NT2/D1 (cell line): ENCODE measurements at regions not wholly inside any gene's neighbourhood (a gene's known extent, or its start where the extent isn't known, plus 50 kb on each side); places are given as distances from the start of the nearest gene placed in this dataset.

Source experiments
- SUZ12 ChIP-seq: IDR thresholded peaks from 2 replicates; pipeline ENCODE4 v1.6.1; 2011; ENCODE audit not compliant: insufficient read length, insufficient read depth; ENCODE audit errors: extremely low read depth
- ZNF274 ChIP-seq: IDR thresholded peaks from 2 replicates; pipeline ENCODE4 v1.6.1; 2011; ENCODE audit warnings: mild to moderate bottlenecking, low read depth, low read length

DNA sequence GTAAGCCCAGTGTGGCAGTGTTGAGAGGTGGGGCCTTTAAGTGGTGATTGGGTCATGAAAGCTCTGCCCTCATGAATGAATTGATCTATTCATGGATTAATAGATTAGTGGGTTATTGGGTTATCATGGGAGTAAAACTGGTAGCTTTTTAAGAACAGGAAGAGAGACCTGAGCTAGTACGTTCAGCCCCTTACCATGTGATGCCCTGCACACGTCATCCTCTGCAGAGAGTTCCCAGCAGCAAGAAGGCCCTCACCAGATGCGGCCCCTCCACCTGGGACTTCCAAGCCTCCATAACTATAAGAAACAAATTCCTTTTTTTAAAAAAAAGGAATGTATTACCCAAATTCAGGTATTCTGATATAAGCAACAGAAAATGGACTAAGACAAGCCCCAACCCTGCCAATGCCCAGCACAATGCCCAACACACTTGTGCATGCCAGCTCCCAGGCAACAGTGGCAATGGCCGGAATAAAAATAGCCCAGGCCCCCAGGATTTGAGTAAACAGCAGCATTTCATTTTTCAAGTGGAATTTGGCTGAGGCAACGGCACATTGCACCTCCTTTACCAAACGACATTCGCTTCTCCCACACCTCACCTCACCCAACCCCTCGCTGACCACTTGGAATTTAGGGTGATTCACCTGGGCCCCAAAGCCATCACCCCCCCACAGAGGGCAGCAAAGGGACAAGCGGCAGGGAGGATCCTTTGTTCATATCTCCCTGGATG, 215.9 kb downstream of the TOMM20 start:
- TF ChIP-seq ZNF274: no peak
- TF ChIP-seq SUZ12: no peak
